ENCODE measurements at regions not wholly inside any gene's neighbourhood (a gene's known extent, or its start where the extent isn't known, plus 50 kb on each side); places are given as distances from the start of the nearest gene placed in this dataset.

DNA sequence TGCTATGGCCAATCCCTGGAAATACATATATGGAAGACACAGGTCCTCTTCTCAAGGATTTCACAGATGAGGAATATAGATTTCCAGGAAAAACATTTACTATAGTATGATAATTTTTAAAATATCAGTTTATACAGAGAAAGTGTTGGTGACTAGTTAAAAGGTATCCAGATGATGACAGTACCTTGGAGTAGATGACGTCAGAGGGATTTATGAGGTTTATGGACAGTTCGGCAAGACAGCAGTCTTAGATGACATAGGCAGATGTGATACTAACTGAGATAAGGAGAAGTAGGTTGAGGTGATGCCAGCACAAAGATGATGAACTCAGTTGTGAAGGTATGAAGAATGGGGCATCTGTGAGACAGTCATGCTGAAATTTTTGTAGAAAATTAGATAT lies 750.3 kb downstream of the PRELID2 start:
- H3K4me2 ChIP-seq (ENCODE audit: unreplicated experiment) = no peak overlapping the region
- 40 to 57% methylated on average over 2 of the region's 2 CpGs for WGBS, 2 experiments (ENCODE audit: low coverage in 1 of 2, low lambda C conversion rate in 2 of 2, missing lambda C conversion rate in 2 of 2)
- no peak for TF ChIP-seq EZH2phosphoT487 (IDR thresholded peaks at IDR 0.05; ENCODE audit: insufficient read depth, low read depth)
- TF ChIP-seq EZH2 (IDR thresholded peaks at IDR 0.05; ENCODE audit: insufficient read depth, poor library complexity, severe bottlenecking) = no peak
- no peak for DNase-seq
- H3K9me3 ChIP-seq (ENCODE audit: low read depth) = no peaks in the 10 kb centered on the region
- H2AFZ ChIP-seq = no peak overlapping the region
- peaks cover 5% of the 10 kb centered on the region; the same call in 1 of the 2 replicates for H3K9me2 ChIP-seq (ENCODE audit: insufficient read depth)
- H3K36me3 ChIP-seq (ENCODE audit: low read depth) = no peaks in the 10 kb centered on the region
- H3K27me3 ChIP-seq (replicated peaks; ENCODE audit: insufficient read depth) = no peaks in the 10 kb centered on the region
- no peaks in the 10 kb centered on the region for H3K4me1 ChIP-seq (ENCODE audit: insufficient read depth)
- in situ Hi-C loops (cut with MboI) = no loop called here
- H3K79me2 ChIP-seq (ENCODE audit: insufficient read depth) = no peaks in the 10 kb centered on the region
- no peak overlapping the region for H3K27ac ChIP-seq
- H3F3A ChIP-seq (ENCODE audit: insufficient read depth) = no peaks in the 10 kb centered on the region
- no peak overlapping the region for H3K4me3 ChIP-seq
- no peaks in the 10 kb centered on the region for H4K20me1 ChIP-seq (ENCODE audit: insufficient read depth)
- no peak overlapping the region for H3K9ac ChIP-seq

DNA sequence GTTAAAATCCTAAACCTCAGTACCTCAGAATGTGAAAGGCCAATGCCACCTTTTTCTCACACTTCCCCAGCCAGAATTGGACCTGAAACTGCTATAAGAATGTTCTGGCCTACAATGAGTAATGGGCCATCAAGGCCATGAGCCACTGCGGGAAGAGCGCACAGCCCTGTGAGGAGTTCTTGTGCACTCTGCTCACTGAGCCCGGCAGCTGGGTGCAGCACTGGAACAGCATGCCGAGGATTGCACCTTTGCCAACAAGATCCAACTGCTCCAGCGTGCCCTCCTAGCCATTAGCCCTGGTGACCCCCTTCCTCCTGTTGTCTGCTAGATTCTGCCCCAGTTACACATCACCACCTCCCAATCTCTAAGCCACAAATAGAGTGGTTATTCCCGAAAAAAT lies 758.1 kb downstream of the PRELID2 start:
- Histone ChIP-seq H3K9ac (no peak overlapping the region), H4K20me1 (ENCODE audit: insufficient read depth) (no peaks in the 10 kb centered on the region), H2AFZ (no peak overlapping the region), H3K27ac (no peak overlapping the region), H3K4me1 (ENCODE audit: insufficient read depth) (no peaks in the 10 kb centered on the region), H3K27me3 (replicated peaks; ENCODE audit: insufficient read depth) (no peaks in the 10 kb centered on the region), H3K9me2 (ENCODE audit: insufficient read depth) (no peaks in the 10 kb centered on the region), H3K9me3 (ENCODE audit: low read depth) (no peaks in the 10 kb centered on the region), H3K4me3 (no peak overlapping the region), H3K4me2 (ENCODE audit: unreplicated experiment) (no peak overlapping the region), H3K79me2 (ENCODE audit: insufficient read depth) (no peaks in the 10 kb centered on the region), H3K36me3 (ENCODE audit: low read depth) (no peaks in the 10 kb centered on the region), H3F3A (ENCODE audit: insufficient read depth) (no peaks in the 10 kb centered on the region)
- in situ Hi-C loops (cut with MboI) = no loop called here
- 44 to 49% methylated on average over 6 of the region's 6 CpGs for WGBS, 2 experiments (ENCODE audit: low coverage in 1 of 2, low lambda C conversion rate in 2 of 2, missing lambda C conversion rate in 2 of 2)
- DNase-seq = no peak
- TF ChIP-seq EZH2 (IDR thresholded peaks at IDR 0.05; ENCODE audit: insufficient read depth, poor library complexity, severe bottlenecking) = no peak
- no peak for TF ChIP-seq EZH2phosphoT487 (IDR thresholded peaks at IDR 0.05; ENCODE audit: insufficient read depth, low read depth)

DNA sequence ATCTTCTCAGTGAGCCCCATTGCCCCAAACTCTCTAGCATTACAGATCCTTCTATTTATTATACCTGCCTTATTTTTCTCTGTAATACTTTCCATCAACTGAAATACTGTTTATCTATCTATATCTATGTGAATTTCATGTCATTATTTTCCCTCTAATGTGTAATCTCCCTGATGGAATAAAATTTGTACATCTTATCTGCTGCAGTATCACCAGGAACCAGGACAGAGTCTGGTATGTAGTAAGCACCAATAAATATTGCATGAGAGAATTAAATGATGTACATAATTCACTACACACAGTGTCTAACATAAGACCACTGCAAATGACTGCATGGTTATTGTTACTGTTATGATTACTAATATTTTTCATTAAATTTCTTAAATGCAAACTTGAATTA lies 759.1 kb downstream of the PRELID2 start:
- Histone ChIP-seq H2AFZ (no peak overlapping the region), H3K4me2 (ENCODE audit: unreplicated experiment) (no peak overlapping the region), H4K20me1 (ENCODE audit: insufficient read depth) (no peaks in the 10 kb centered on the region), H3K9me2 (ENCODE audit: insufficient read depth) (no peaks in the 10 kb centered on the region), H3K9me3 (ENCODE audit: low read depth) (no peaks in the 10 kb centered on the region), H3K9ac (no peak overlapping the region), H3K4me1 (ENCODE audit: insufficient read depth) (no peaks in the 10 kb centered on the region), H3K27me3 (replicated peaks; ENCODE audit: insufficient read depth) (no peaks in the 10 kb centered on the region), H3K4me3 (no peak overlapping the region), H3K27ac (no peak overlapping the region), H3K79me2 (ENCODE audit: insufficient read depth) (no peaks in the 10 kb centered on the region), H3F3A (ENCODE audit: insufficient read depth) (no peaks in the 10 kb centered on the region), H3K36me3 (ENCODE audit: low read depth) (no peaks in the 10 kb centered on the region)
- no peak for DNase-seq
- TF ChIP-seq EZH2 (IDR thresholded peaks at IDR 0.05; ENCODE audit: insufficient read depth, poor library complexity, severe bottlenecking) = no peak
- in situ Hi-C loops (cut with MboI) = no loop called here

DNA sequence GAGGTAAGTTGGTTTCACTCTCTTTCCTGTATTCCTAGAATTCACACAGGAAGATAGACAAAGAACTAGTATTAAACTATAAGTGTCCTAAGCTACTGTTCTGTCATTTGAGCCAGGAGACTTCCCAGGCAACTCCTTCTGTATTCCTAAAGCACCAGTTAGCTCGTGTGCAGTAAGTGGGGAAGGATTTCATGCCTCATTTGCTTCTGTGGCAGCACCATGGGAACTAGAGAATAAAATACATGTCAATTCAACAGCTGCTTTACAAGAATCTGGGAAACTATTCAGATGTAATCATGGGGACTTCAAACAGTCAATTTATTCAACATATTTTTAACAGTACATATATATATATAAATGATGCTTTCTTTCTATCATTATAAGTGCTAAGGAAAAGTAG lies 762.3 kb downstream of the PRELID2 start:
- no peak overlapping the region for H3K9ac ChIP-seq
- no peaks in the 10 kb centered on the region for H3K27me3 ChIP-seq (replicated peaks; ENCODE audit: insufficient read depth)
- no peaks in the 10 kb centered on the region for H3K79me2 ChIP-seq (ENCODE audit: insufficient read depth)
- 0 to 5% methylated on average over 1 of the region's 1 CpG for WGBS, 2 experiments (ENCODE audit: low coverage in 1 of 2, low lambda C conversion rate in 2 of 2, missing lambda C conversion rate in 2 of 2)
- no peaks in the 10 kb centered on the region for H3K9me2 ChIP-seq (ENCODE audit: insufficient read depth)
- no peaks in the 10 kb centered on the region for H3F3A ChIP-seq (ENCODE audit: insufficient read depth)
- no peaks in the 10 kb centered on the region for H4K20me1 ChIP-seq (ENCODE audit: insufficient read depth)
- no peak overlapping the region for H3K4me3 ChIP-seq
- in situ Hi-C loops (cut with MboI) = no loop called here
- no peaks in the 10 kb centered on the region for H3K36me3 ChIP-seq (ENCODE audit: low read depth)
- H3K4me2 ChIP-seq (ENCODE audit: unreplicated experiment) = no peak overlapping the region
- H2AFZ ChIP-seq = no peak overlapping the region
- TF ChIP-seq EZH2phosphoT487 (IDR thresholded peaks at IDR 0.05; ENCODE audit: insufficient read depth, low read depth) (no peak), EZH2 (IDR thresholded peaks at IDR 0.05; ENCODE audit: insufficient read depth, poor library complexity, severe bottlenecking) (no peak)
- DNase-seq = no peak
- no peak overlapping the region for H3K27ac ChIP-seq
- no peaks in the 10 kb centered on the region for H3K9me3 ChIP-seq (ENCODE audit: low read depth)
- H3K4me1 ChIP-seq (ENCODE audit: insufficient read depth) = no peaks in the 10 kb centered on the region

DNA sequence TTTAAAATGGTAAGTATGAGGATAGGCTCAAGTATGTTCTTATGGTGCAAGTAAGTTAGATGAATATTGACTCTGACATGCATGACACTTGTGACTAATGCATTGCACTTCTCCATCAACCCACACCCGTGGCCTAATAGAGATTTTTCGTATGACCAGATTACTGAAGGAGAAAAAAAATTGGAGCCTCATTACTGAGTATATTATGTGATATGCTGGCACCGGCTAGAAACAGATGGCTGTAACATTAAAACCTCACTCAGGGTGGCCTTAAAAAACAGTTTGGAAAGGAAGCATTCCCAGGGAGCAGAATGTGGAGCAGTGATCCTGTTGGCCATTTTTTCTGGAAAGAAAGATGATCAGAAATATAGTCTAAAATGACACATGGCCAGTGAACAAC lies 766.4 kb downstream of the PRELID2 start:
- in situ Hi-C loops (cut with MboI) = no loop called here
- no peaks in the 10 kb centered on the region for H3K9me3 ChIP-seq (ENCODE audit: low read depth)
- H2AFZ ChIP-seq = no peak overlapping the region
- H3K79me2 ChIP-seq (ENCODE audit: insufficient read depth) = no peaks in the 10 kb centered on the region
- H3K4me2 ChIP-seq (ENCODE audit: unreplicated experiment) = no peak overlapping the region
- no peaks in the 10 kb centered on the region for H4K20me1 ChIP-seq (ENCODE audit: insufficient read depth)
- 32 to 43% methylated on average over 3 of the region's 3 CpGs for WGBS, 2 experiments (ENCODE audit: low coverage in 1 of 2, low lambda C conversion rate in 2 of 2, missing lambda C conversion rate in 2 of 2)
- no peaks in the 10 kb centered on the region for H3K36me3 ChIP-seq (ENCODE audit: low read depth)
- H3K9ac ChIP-seq = no peak overlapping the region
- H3K4me3 ChIP-seq = no peak overlapping the region
- DNase-seq = no peak
- H3F3A ChIP-seq (ENCODE audit: insufficient read depth) = no peaks in the 10 kb centered on the region
- no peaks in the 10 kb centered on the region for H3K27me3 ChIP-seq (replicated peaks; ENCODE audit: insufficient read depth)
- no peak overlapping the region for H3K27ac ChIP-seq
- no peak for TF ChIP-seq EZH2 (IDR thresholded peaks at IDR 0.05; ENCODE audit: insufficient read depth, poor library complexity, severe bottlenecking)
- TF ChIP-seq EZH2phosphoT487 (IDR thresholded peaks at IDR 0.05; ENCODE audit: insufficient read depth, low read depth) = no peak
- H3K9me2 ChIP-seq (ENCODE audit: insufficient read depth) = no peaks in the 10 kb centered on the region
- no peaks in the 10 kb centered on the region for H3K4me1 ChIP-seq (ENCODE audit: insufficient read depth)
